Astrocyte of the spinal cord (primary cell): ENCODE measurements at regions not wholly inside any gene's neighbourhood (a gene's known extent, or its start where the extent isn't known, plus 50 kb on each side); places are given as distances from the start of the nearest gene placed in this dataset.
A peak's percentile ranks its signal among the peaks of the same experiment; 100 is the strongest.

Experiments used
- DNase-seq: peaks from one replicate; pipeline ENCODE4 v3.0.0; 2011; ENCODE audit warnings: low read depth, low spot score
- H3K4me3 ChIP-seq: 2 replicates; pipeline ENCODE4 v1.5.1; 2011; ENCODE audit warnings: low read depth, mild to moderate bottlenecking, low read length, moderate library complexity
- CTCF ChIP-seq: IDR thresholded peaks from 2 replicates; pipeline ENCODE4 v1.5.1; 2012; ENCODE audit warnings: low read depth, mild to moderate bottlenecking, low read length, inconsistent platforms
- in situ Hi-C: cut with HindIII; loops from 2 replicates; pipeline ENCODE4 v1.10.0; 2017; ENCODE audit warnings: low sequenced_read_pairs

- no peak for TF ChIP-seq CTCF
- DNase-seq = no peak
- in situ Hi-C loops = no loop called here
- no peak overlapping the region for H3K4me3 ChIP-seq
Measured at GRCh38 chr2:9101763-9102425, 98.4 kb upstream of the MBOAT2 start.

- in situ Hi-C loops = no loop called here
- DNase-seq = no peak
- no peak overlapping the region for H3K4me3 ChIP-seq
- TF ChIP-seq CTCF = no peak
Measured at GRCh38 chr2:9100080-9100876, 96.8 kb upstream of the MBOAT2 start.

- in situ Hi-C loops = no loop called here
- no peak for TF ChIP-seq CTCF
- peak; percentile 85 for DNase-seq
Measured at GRCh38 chr2:9099341-9099751, 95.9 kb upstream of the MBOAT2 start.

GRCh38 chr2:9097892-9098291 is 94.4 kb upstream of the MBOAT2 start:
- no peak overlapping the region for H3K4me3 ChIP-seq
- no peak for DNase-seq
- no peak for TF ChIP-seq CTCF
- in situ Hi-C loops = no loop called here

More at GRCh38 chr2:9099341-9099751, 95.9 kb upstream of the MBOAT2 start:
- H3K4me3 ChIP-seq = no peak overlapping the region

- TF ChIP-seq CTCF = no peak
- no peak for DNase-seq
- H3K4me3 ChIP-seq = no peak overlapping the region
- in situ Hi-C loops = no loop called here
Measured at GRCh38 chr2:9097239-9097638, 93.8 kb upstream of the MBOAT2 start.

GRCh38 chr2:9096761-9097160 is 93.3 kb upstream of the MBOAT2 start:
- in situ Hi-C loops = no loop called here
- DNase-seq = no peak
- H3K4me3 ChIP-seq = no peak overlapping the region
- TF ChIP-seq CTCF = no peak
